ENCODE measurements at regions not wholly inside any gene's neighbourhood (a gene's known extent, or its start where the extent isn't known, plus 50 kb on each side); places are given as distances from the start of the nearest gene placed in this dataset.
"Not testable (repeated sequence)": the region's sequence is repeated elsewhere in the genome, so short reads cannot be mapped to it uniquely, and the experiment has no call there.

GRCh38 chr10:83753490-83753889, 385.8 kb upstream of the GHITM start:
- no peak for DNase-seq (ENCODE audit: low read depth)

GRCh38 chr10:83754857-83755256, 384.5 kb upstream of the GHITM start:
- DNase-seq (ENCODE audit: low read depth) = no peak

GRCh38 chr10:83760142-83760541, 379.2 kb upstream of the GHITM start:
- DNase-seq (ENCODE audit: low read depth) = no peak

- peak; percentile 55 for DNase-seq (ENCODE audit: low read depth)
Measured at GRCh38 chr10:83764666-83765065, 374.6 kb upstream of the GHITM start.

GRCh38 chr10:83765731-83766130, 373.6 kb upstream of the GHITM start:
- DNase-seq (ENCODE audit: low read depth) = peak; percentile 5

- DNase-seq (ENCODE audit: low read depth) = no peak
Measured at GRCh38 chr10:83769281-83769820, 370.0 kb upstream of the GHITM start.

- not testable (repeated sequence) for DNase-seq (ENCODE audit: low read depth)
Measured at GRCh38 chr10:83786701-83787100, 352.6 kb upstream of the GHITM start.

GRCh38 chr10:83801983-83802382, 337.3 kb upstream of the GHITM start:
- no peak for DNase-seq (ENCODE audit: low read depth)

- no peak for DNase-seq (ENCODE audit: low read depth)
Measured at GRCh38 chr10:83806717-83807116, 332.6 kb upstream of the GHITM start.

GRCh38 chr10:83809001-83809400, 330.3 kb upstream of the GHITM start:
- no peak for DNase-seq (ENCODE audit: low read depth)

- no peak for DNase-seq (ENCODE audit: low read depth)
Measured at GRCh38 chr10:83816942-83817341, 322.4 kb upstream of the GHITM start.

- no peak for DNase-seq (ENCODE audit: low read depth)
Measured at GRCh38 chr10:83817797-83818196, 321.5 kb upstream of the GHITM start.

- DNase-seq (ENCODE audit: low read depth) = no peak
Measured at GRCh38 chr10:83819609-83820008, 319.7 kb upstream of the GHITM start.

- no peak for DNase-seq (ENCODE audit: low read depth)
Measured at GRCh38 chr10:83820033-83820432, 319.3 kb upstream of the GHITM start.

- no peak for DNase-seq (ENCODE audit: low read depth)
Measured at GRCh38 chr10:83824099-83824498, 315.2 kb upstream of the GHITM start.

- no peak for DNase-seq (ENCODE audit: low read depth)
Measured at GRCh38 chr10:83834096-83834495, 305.2 kb upstream of the GHITM start.

GRCh38 chr10:83835945-83836745, 303.2 kb upstream of the GHITM start:
- no peak for DNase-seq (ENCODE audit: low read depth)

GRCh38 chr10:83848677-83849076, 290.6 kb upstream of the GHITM start:
- DNase-seq (ENCODE audit: low read depth) = no peak

- DNase-seq (ENCODE audit: low read depth) = peak; percentile 1
Measured at GRCh38 chr10:83849150-83849549, 290.2 kb upstream of the GHITM start.

- no peak for DNase-seq (ENCODE audit: low read depth)
Measured at GRCh38 chr10:83852146-83852545, 287.2 kb upstream of the GHITM start.

GRCh38 chr10:83862723-83863122, 276.6 kb upstream of the GHITM start:
- no peak for DNase-seq (ENCODE audit: low read depth)

GRCh38 chr10:83863283-83863966, 275.9 kb upstream of the GHITM start:
- no peak for DNase-seq (ENCODE audit: low read depth)

GRCh38 chr10:83869898-83870297, 269.4 kb upstream of the GHITM start:
- no peak for DNase-seq (ENCODE audit: low read depth)

Measured in M059J (cell line).